ENCODE measurements at regions not wholly inside any gene's neighbourhood (a gene's known extent, or its start where the extent isn't known, plus 50 kb on each side); places are given as distances from the start of the nearest gene placed in this dataset.

DNA sequence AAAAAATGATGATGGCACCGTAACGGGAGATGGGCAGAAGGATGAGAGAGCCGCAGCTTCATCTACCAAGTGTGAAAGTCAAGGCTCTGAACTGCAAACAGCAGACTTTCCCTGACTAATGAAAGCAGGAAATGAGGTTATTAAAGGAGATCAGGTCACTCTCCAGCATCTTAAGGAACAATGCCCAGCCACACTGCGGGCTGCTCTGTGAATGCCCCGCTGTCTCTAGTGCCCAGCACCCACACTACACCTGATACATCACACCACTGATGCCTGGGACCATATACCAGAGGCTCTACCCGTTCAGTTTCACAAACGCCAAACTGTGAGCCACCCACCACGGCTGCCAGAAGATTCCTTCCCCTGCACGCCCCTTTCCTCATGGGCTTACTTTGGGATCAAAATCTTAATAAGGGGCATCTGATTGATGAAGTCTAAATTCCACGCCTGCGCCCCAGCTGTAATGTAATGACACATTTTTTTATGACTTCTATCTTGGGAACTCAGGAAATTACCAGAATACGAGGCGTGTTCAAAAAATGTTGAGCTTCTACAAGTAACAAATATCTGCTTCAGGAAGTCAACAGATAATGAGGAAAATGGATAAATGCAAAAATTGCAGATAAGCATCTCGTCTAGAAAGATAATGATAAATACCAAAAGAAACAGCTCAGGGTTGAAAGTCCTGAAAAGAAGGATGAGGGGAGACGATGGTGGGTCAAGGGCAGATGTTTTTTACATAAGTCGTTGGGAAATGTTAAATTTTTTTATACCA, 72.0 kb downstream of the MIS18A start:
- Histone ChIP-seq H2AFZ (no peak overlapping the region), H3K27me3 (ENCODE audit: insufficient read depth) (no peaks in the 10 kb centered on the region), H3K79me2 (replicated peaks; ENCODE audit: insufficient read depth) (no peaks in the 10 kb centered on the region), H3K36me3 (ENCODE audit: insufficient read depth) (no peaks in the 10 kb centered on the region), H3K9me2 (ENCODE audit: insufficient read depth) (no peaks in the 10 kb centered on the region), H3K4me2 (no peak overlapping the region), H3K4me1 (ENCODE audit: insufficient read depth) (no peaks in the 10 kb centered on the region), H4K20me1 (replicated peaks; ENCODE audit: insufficient read depth) (no peaks in the 10 kb centered on the region), H3K27ac (ENCODE audit: low read depth) (no peak overlapping the region), H3K4me3 (no peak overlapping the region), H3F3A (replicated peaks; ENCODE audit: low read depth) (no peaks in the 10 kb centered on the region)
- H3K4me1 Mint-ChIP-seq: no peaks in the 10 kb centered on the region
- H3K36me3 Mint-ChIP-seq (ENCODE audit: low read depth): no peaks in the 10 kb centered on the region
- DNase-seq (ENCODE audit: low spot score): no peak
- H3K27me3 Mint-ChIP-seq (ENCODE audit: insufficient read depth, low read depth, poor library complexity): peaks cover 4% of the 10 kb centered on the region
- H3K27ac Mint-ChIP-seq: no peak overlapping the region
- H3K9me3 Mint-ChIP-seq: no peaks in the 10 kb centered on the region
- H3K4me3 Mint-ChIP-seq: no peak overlapping the region
- TF ChIP-seq ZNF114 (CRISPR knock-in tag; IDR thresholded peaks at IDR 0.05) (no peak), JUNB (IDR thresholded peaks at IDR 0.05; ENCODE audit: unreplicated experiment) (no peak), EZH2phosphoT487 (IDR thresholded peaks at IDR 0.05; ENCODE audit: unreplicated experiment) (no peak), POLR2AphosphoS5 (IDR thresholded peaks at IDR 0.05; ENCODE audit: low read depth) (no peak), CREB1 (CRISPR knock-in tag; IDR thresholded peaks at IDR 0.05; ENCODE audit: low read depth) (no peak), NANOG (IDR thresholded peaks at IDR 0.05; ENCODE audit: borderline replicate concordance) (no peak), STAT1 (IDR thresholded peaks at IDR 0.05; ENCODE audit: unreplicated experiment) (no peak)
- TF ChIP-seq, protein P1, sequence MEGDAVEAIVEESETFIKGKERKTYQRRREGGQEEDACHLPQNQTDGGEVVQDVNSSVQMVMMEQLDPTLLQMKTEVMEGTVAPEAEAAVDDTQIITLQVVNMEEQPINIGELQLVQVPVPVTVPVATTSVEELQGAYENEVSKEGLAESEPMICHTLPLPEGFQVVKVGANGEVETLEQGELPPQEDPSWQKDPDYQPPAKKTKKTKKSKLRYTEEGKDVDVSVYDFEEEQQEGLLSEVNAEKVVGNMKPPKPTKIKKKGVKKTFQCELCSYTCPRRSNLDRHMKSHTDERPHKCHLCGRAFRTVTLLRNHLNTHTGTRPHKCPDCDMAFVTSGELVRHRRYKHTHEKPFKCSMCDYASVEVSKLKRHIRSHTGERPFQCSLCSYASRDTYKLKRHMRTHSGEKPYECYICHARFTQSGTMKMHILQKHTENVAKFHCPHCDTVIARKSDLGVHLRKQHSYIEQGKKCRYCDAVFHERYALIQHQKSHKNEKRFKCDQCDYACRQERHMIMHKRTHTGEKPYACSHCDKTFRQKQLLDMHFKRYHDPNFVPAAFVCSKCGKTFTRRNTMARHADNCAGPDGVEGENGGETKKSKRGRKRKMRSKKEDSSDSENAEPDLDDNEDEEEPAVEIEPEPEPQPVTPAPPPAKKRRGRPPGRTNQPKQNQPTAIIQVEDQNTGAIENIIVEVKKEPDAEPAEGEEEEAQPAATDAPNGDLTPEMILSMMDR (conservative IDR thresholded peaks at IDR 0.05; ENCODE audit: low read depth in 2 of 2): no peak
- TF ChIP-seq, protein P2, sequence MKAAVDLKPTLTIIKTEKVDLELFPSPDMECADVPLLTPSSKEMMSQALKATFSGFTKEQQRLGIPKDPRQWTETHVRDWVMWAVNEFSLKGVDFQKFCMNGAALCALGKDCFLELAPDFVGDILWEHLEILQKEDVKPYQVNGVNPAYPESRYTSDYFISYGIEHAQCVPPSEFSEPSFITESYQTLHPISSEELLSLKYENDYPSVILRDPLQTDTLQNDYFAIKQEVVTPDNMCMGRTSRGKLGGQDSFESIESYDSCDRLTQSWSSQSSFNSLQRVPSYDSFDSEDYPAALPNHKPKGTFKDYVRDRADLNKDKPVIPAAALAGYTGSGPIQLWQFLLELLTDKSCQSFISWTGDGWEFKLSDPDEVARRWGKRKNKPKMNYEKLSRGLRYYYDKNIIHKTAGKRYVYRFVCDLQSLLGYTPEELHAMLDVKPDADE (IDR thresholded peaks at IDR 0.05): no peak
- TF ChIP-seq, protein P3, sequence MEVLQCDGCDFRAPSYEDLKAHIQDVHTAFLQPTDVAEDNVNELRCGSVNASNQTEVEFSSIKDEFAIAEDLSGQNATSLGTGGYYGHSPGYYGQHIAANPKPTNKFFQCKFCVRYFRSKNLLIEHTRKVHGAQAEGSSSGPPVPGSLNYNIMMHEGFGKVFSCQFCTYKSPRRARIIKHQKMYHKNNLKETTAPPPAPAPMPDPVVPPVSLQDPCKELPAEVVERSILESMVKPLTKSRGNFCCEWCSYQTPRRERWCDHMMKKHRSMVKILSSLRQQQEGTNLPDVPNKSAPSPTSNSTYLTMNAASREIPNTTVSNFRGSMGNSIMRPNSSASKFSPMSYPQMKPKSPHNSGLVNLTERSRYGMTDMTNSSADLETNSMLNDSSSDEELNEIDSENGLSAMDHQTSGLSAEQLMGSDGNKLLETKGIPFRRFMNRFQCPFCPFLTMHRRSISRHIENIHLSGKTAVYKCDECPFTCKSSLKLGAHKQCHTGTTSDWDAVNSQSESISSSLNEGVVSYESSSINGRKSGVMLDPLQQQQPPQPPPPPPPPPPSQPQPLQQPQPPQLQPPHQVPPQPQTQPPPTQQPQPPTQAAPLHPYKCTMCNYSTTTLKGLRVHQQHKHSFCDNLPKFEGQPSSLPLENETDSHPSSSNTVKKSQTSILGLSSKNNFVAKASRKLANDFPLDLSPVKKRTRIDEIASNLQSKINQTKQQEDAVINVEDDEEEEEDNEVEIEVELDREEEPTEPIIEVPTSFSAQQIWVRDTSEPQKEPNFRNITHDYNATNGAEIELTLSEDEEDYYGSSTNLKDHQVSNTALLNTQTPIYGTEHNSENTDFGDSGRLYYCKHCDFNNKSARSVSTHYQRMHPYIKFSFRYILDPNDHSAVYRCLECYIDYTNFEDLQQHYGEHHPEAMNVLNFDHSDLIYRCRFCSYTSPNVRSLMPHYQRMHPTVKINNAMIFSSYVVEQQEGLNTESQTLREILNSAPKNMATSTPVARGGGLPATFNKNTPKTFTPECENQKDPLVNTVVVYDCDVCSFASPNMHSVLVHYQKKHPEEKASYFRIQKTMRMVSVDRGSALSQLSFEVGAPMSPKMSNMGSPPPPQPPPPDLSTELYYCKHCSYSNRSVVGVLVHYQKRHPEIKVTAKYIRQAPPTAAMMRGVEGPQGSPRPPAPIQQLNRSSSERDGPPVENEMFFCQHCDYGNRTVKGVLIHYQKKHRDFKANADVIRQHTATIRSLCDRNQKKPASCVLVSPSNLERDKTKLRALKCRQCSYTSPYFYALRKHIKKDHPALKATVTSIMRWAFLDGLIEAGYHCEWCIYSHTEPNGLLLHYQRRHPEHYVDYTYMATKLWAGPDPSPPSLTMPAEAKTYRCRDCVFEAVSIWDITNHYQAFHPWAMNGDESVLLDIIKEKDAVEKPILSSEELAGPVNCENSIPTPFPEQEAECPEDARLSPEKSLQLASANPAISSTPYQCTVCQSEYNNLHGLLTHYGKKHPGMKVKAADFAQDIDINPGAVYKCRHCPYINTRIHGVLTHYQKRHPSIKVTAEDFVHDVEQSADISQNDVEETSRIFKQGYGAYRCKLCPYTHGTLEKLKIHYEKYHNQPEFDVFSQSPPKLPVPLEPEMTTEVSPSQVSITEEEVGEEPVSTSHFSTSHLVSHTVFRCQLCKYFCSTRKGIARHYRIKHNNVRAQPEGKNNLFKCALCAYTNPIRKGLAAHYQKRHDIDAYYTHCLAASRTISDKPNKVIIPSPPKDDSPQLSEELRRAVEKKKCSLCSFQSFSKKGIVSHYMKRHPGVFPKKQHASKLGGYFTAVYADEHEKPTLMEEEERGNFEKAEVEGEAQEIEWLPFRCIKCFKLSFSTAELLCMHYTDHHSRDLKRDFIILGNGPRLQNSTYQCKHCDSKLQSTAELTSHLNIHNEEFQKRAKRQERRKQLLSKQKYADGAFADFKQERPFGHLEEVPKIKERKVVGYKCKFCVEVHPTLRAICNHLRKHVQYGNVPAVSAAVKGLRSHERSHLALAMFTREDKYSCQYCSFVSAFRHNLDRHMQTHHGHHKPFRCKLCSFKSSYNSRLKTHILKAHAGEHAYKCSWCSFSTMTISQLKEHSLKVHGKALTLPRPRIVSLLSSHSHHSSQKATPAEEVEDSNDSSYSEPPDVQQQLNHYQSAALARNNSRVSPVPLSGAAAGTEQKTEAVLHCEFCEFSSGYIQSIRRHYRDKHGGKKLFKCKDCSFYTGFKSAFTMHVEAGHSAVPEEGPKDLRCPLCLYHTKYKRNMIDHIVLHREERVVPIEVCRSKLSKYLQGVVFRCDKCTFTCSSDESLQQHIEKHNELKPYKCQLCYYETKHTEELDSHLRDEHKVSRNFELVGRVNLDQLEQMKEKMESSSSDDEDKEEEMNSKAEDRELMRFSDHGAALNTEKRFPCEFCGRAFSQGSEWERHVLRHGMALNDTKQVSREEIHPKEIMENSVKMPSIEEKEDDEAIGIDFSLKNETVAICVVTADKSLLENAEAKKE (CRISPR knock-in tag; IDR thresholded peaks at IDR 0.05): no peak
- TF ChIP-seq, protein P4, sequence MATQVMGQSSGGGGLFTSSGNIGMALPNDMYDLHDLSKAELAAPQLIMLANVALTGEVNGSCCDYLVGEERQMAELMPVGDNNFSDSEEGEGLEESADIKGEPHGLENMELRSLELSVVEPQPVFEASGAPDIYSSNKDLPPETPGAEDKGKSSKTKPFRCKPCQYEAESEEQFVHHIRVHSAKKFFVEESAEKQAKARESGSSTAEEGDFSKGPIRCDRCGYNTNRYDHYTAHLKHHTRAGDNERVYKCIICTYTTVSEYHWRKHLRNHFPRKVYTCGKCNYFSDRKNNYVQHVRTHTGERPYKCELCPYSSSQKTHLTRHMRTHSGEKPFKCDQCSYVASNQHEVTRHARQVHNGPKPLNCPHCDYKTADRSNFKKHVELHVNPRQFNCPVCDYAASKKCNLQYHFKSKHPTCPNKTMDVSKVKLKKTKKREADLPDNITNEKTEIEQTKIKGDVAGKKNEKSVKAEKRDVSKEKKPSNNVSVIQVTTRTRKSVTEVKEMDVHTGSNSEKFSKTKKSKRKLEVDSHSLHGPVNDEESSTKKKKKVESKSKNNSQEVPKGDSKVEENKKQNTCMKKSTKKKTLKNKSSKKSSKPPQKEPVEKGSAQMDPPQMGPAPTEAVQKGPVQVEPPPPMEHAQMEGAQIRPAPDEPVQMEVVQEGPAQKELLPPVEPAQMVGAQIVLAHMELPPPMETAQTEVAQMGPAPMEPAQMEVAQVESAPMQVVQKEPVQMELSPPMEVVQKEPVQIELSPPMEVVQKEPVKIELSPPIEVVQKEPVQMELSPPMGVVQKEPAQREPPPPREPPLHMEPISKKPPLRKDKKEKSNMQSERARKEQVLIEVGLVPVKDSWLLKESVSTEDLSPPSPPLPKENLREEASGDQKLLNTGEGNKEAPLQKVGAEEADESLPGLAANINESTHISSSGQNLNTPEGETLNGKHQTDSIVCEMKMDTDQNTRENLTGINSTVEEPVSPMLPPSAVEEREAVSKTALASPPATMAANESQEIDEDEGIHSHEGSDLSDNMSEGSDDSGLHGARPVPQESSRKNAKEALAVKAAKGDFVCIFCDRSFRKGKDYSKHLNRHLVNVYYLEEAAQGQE (IDR thresholded peaks at IDR 0.05; ENCODE audit: unreplicated experiment): no peak
- ATAC-seq: peak; percentile 52; the same call in 2 of the 3 replicates
